Right atrium auricular region (tissue), 2 donors: ENCODE measurements at regions not wholly inside any gene's neighbourhood (a gene's known extent, or its start where the extent isn't known, plus 50 kb on each side); places are given as distances from the start of the nearest gene placed in this dataset.

Experiments
- DNase-seq: peaks from one replicate; pipeline ENCODE4 v3.0.0-alpha.2; 2019; ENCODE audit warnings: low spot score
- H3K27ac ChIP-seq, 2 donors: fragments of 200-600 bp; sonication (generic); 1 replicate in 1 of 2; 2 replicates in 1 of 2; pipeline ENCODE4 v1.5.1; 2016 to 2019
- H3K27me3 ChIP-seq, 2 donors: fragments of 200-600 bp; sonication (generic); one replicate each; pipeline versions ENCODE4 v1.5.1 to v1.6.0; 2017 to 2019
- H3K36me3 ChIP-seq: fragments of 200-600 bp; sonication (generic); one replicate; pipeline ENCODE4 v1.5.1; 2016
- H3K4me1 ChIP-seq, 2 donors: fragments of 200-600 bp; sonication (generic); one replicate each; pipeline versions ENCODE4 v1.5.1 to v1.6.0; 2017 to 2019
- H3K4me3 ChIP-seq, 2 donors: fragments of 200-600 bp; sonication (generic); 1 replicate in 1 of 2; 2 replicates in 1 of 2; pipeline ENCODE4 v1.5.1; 2017 to 2019; ENCODE audit warnings: mild to moderate bottlenecking in 1 of 2, moderate library complexity in 1 of 2
- H3K9me3 ChIP-seq, 2 donors: fragments of 200-600 bp; sonication (generic); one replicate each; pipeline ENCODE4 v1.5.1; 2019
- CTCF ChIP-seq, 2 donors: fragments of 200-600 bp; sonication (generic); IDR thresholded peaks; one replicate each; pipeline ENCODE4 v1.5.1; 2019; ENCODE audit warnings: antibody characterized with exemption in 2 of 2

GRCh38 chr6:54614499-54615195 is 231.9 kb upstream of the FAM83B start:
- Histone ChIP-seq H3K27me3 (no peaks in the 10 kb centered on the region), H3K4me3 (no peak overlapping the region), H3K9me3 (no peaks in the 10 kb centered on the region), H3K27ac (no peak overlapping the region), H3K4me1 (no peaks in the 10 kb centered on the region), H3K36me3 (no peaks in the 10 kb centered on the region)
- no peak for DNase-seq
- TF ChIP-seq CTCF (IDR thresholded peaks at IDR 0.05): no peak

- no peaks in the 10 kb centered on the region for H3K36me3 ChIP-seq
- H3K4me3 ChIP-seq: no peak overlapping the region
- H3K27me3 ChIP-seq: no peaks in the 10 kb centered on the region
- no peaks in the 10 kb centered on the region for H3K4me1 ChIP-seq
- no peak for DNase-seq
- H3K9me3 ChIP-seq: no peaks in the 10 kb centered on the region
- no peak overlapping the region for H3K27ac ChIP-seq
- no peak for TF ChIP-seq CTCF (IDR thresholded peaks at IDR 0.05)
Observed at GRCh38 chr6:54617730-54618129, 228.8 kb upstream of the FAM83B start.

GRCh38 chr6:54618572-54618971 is 228.0 kb upstream of the FAM83B start:
- no peak overlapping the region for H3K4me3 ChIP-seq
- H3K9me3 ChIP-seq: no peaks in the 10 kb centered on the region
- no peaks in the 10 kb centered on the region for H3K27me3 ChIP-seq
- no peaks in the 10 kb centered on the region for H3K36me3 ChIP-seq
- no peaks in the 10 kb centered on the region for H3K4me1 ChIP-seq
- DNase-seq: no peak
- no peak for TF ChIP-seq CTCF (IDR thresholded peaks at IDR 0.05)
- H3K27ac ChIP-seq: no peak overlapping the region

- Histone ChIP-seq H3K9me3 (no peaks in the 10 kb centered on the region), H3K27me3 (no peaks in the 10 kb centered on the region), H3K4me1 (no peaks in the 10 kb centered on the region), H3K27ac (no peak overlapping the region), H3K36me3 (no peaks in the 10 kb centered on the region), H3K4me3 (no peak overlapping the region)
- no peak for TF ChIP-seq CTCF (IDR thresholded peaks at IDR 0.05)
- no peak for DNase-seq
Observed at GRCh38 chr6:54619102-54619501, 227.5 kb upstream of the FAM83B start.

GRCh38 chr6:54621285-54621684 is 225.3 kb upstream of the FAM83B start:
- Histone ChIP-seq H3K4me3 (no peak overlapping the region), H3K27ac (no peak overlapping the region), H3K4me1 (no peaks in the 10 kb centered on the region), H3K36me3 (no peaks in the 10 kb centered on the region), H3K9me3 (no peaks in the 10 kb centered on the region), H3K27me3 (no peaks in the 10 kb centered on the region)
- no peak for DNase-seq
- peak in 1 of 2 donors; percentile 27 for TF ChIP-seq CTCF (IDR thresholded peaks at IDR 0.05)

- H3K9me3 ChIP-seq: no peaks in the 10 kb centered on the region
- H3K4me3 ChIP-seq: no peak overlapping the region
- no peaks in the 10 kb centered on the region for H3K27me3 ChIP-seq
- no peak for TF ChIP-seq CTCF (IDR thresholded peaks at IDR 0.05)
- DNase-seq: no peak
- H3K27ac ChIP-seq: no peak overlapping the region
- H3K36me3 ChIP-seq: no peaks in the 10 kb centered on the region
- H3K4me1 ChIP-seq: no peaks in the 10 kb centered on the region
Observed at GRCh38 chr6:54624216-54624615, 222.4 kb upstream of the FAM83B start.
